22Rv1 (cell line): ENCODE measurements at regions not wholly inside any gene's neighbourhood (a gene's known extent, or its start where the extent isn't known, plus 50 kb on each side); places are given as distances from the start of the nearest gene placed in this dataset.

Experiments used
- H3K27ac ChIP-seq: fragments of 450-650 bp; 2 replicates; pipeline ENCODE4 v1.5.1; 2017
- CTCF ChIP-seq: fragments of 450-650 bp; IDR thresholded peaks from 2 replicates; pipeline ENCODE4 v1.5.1; 2017; ENCODE audit warnings: mild to moderate bottlenecking
- ZFX ChIP-seq: fragments of 450-650 bp; IDR thresholded peaks from 2 replicates; pipeline ENCODE4 v1.6.1; 2017; ENCODE audit warnings: antibody characterized with exemption, borderline replicate concordance

DNA sequence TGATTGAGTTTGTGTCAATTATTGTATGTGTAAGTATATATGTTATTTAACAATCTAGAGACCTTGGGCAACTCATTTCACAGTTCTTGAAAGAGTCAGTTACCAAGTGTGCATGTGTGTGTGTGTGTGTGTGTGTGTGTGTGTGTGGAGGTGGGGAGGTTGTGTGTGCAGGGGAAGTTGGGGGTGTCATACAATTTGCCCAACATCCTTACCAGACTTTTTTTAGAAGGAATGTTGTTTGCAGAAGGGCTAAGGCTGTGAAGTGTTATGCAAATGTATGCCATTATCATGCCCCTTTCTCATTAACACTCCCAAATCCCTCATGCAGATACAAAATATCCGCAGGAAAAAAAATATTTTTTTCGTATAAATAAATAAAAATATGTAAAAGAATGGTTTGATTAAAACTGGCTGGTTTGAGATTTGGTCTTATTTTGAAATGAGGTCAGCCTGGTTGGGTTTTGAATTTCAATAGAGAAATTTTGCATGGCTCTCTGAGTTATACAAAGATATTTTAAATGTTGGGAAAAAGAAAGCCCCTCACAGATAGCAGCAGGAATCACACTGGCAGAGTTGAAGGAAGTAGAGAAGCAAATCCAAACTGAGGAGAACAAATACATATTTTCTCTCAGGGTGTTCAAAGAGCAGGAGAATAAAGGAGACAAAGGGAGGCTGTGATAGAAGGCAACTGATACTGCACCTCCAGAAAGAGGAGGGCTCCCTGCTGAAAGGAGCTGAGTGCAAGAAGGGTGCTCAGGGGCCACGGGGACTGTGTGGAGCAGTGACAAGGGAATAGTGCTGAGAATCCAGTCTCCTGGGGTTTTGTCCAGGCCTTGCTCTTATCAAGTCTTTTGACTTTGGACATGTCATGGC, 1365.5 kb upstream of the CELF4 start:
- no peak for TF ChIP-seq CTCF
- no peak for TF ChIP-seq ZFX
- no peak overlapping the region for H3K27ac ChIP-seq

- no peak overlapping the region for H3K27ac ChIP-seq
- TF ChIP-seq ZFX (no peak), CTCF (no peak)
Observed at GRCh38 chr18:38923540-38923939, 1357.9 kb upstream of the CELF4 start.

DNA sequence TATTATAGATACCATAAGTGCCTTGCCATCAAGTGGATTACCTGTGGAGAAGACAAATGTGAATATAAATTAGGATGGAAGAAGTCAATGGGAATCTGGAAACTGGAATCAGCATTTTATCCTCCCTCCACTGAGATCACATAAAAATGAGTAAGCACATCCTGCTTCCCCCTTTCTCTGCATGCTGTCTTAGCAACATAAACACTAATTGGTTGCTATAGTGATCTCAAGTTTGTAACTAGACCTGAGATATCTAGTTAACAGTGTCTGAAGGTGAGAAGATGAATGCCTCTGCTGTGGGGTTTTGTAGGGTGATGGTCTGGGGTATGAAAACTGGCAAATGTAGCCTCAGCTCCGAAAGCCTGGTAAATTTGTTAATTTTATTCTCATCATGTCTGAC, 1357.5 kb upstream of the CELF4 start:
- TF ChIP-seq ZFX (no peak), CTCF (no peak)

DNA sequence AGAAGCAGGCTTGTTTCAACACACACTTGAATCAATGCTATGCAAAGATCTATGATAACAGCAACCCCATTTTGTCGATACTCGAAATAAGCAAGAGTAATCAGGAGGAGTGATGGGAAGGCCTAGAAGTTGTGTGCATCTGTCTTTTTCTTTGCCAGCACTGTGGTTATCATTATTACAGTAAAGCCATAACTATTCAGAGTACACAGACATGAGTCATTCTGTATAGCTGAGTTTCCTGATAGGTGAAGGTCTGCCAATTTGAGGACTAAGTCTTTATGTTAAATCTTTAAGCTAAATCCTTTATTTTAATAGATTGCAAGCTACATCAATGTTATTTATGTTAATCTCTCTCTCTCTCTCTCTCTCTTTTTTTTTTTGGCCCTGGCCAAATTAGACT, 1344.4 kb upstream of the CELF4 start:
- no peak overlapping the region for H3K27ac ChIP-seq
- TF ChIP-seq ZFX (no peak), CTCF (no peak)

More for the DNA sequence above, 1357.5 kb upstream of the CELF4 start:
- no peak overlapping the region for H3K27ac ChIP-seq

DNA sequence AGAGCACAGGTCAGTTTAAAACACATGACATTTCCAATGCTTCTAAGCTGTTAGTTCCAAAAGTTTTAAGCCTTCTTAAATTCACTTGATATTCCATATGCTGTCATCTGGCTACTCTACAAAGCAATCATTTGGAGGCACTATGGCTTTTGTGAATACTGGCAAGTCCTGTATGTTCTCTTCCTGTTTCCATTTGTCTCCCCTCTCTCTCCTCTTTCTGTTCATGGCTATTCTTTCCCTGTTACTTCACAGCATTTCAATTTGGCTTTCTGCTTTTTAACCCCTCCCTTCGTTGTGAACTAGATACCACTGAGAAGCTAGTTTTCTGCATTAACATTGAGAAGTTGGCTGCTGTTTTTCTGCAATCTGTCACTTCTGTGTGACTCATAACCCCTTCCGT, 1337.2 kb upstream of the CELF4 start:
- no peak for TF ChIP-seq CTCF
- TF ChIP-seq ZFX = no peak

DNA sequence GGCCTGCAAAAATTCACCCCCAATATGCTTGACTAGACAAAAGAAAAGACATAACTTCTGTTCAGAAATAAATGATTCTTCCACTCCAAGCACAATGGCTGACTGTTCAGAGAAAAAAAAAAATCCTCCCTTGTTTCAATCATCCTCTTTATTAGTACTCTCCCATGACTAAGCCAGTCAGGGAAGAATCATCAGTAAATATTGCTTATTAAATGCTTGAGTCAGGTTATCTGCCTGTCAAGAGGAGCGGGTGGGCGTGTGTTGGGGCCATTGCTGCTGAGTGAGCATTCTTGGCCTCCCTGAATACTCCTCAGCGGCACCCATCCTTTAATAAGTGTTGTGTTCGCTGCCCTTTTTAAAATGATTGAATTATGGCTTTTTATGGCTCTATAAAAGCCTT, 1334.8 kb upstream of the CELF4 start:
- H3K27ac ChIP-seq = no peak overlapping the region
- no peak for TF ChIP-seq ZFX
- no peak for TF ChIP-seq CTCF

More for the DNA sequence above, 1337.2 kb upstream of the CELF4 start:
- H3K27ac ChIP-seq = no peak overlapping the region

DNA sequence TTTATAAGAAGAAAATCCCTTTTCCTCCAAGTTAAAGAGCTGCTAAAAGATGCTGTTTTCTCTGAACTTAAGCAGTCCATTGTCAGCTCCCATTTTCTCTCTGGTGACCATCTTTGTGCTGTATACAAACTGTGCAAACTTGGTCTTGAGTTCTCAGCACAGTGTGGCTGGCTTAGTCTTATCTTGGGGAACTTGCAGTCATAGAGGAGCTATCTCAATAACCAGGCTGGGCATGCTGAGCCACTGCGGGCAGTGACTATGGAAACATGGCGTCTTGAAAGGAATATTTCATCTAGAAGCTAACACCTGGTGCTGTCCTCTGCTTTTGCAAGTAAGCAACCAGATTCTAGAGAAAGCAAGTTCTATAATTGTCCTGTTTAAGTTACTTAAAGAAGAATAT, 1334.4 kb upstream of the CELF4 start:
- no peak overlapping the region for H3K27ac ChIP-seq
- no peak for TF ChIP-seq ZFX
- no peak for TF ChIP-seq CTCF
